Omental fat pad (tissue), 1 donor: ENCODE measurements at regions not wholly inside any gene's neighbourhood (a gene's known extent, or its start where the extent isn't known, plus 50 kb on each side); places are given as distances from the start of the nearest gene placed in this dataset.
"Not testable (repeated sequence)": the region's sequence is repeated elsewhere in the genome, so short reads cannot be mapped to it uniquely, and the experiment has no call there.

ENCODE experiments used
- ATAC-seq: fragments of 150-250 bp; one replicate; pipeline ENCODE4 v1.9.1; 2016; ENCODE audit warnings: mild to moderate bottlenecking, moderate library complexity; ENCODE audit not compliant: low FRiP score
- DNase-seq: peaks from one replicate; pipeline ENCODE4 v3.0.0-alpha.2; 2019; ENCODE audit warnings: low spot score

DNA sequence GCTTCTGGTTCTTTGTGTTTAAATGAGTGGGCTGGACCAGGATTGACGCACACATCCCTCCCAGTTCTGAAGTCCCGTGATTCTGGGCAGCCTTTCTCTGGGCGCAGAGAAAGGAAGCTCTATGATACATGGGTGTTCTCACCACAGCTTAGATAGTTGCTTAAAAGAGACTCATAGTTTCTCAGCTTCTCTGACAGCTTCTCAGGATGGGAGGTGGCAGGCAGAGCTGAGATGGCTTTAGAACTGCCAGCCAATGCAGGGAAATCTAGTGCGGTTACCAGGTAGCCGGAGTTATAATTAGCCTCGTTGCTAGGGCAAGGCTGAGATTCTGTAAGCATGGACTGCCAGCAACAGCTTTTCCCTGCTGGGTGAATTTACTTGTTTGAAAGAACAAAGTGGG lies 111.8 kb upstream of the SEC22B start:
- peak; percentile 52 for ATAC-seq
- not testable (repeated sequence) for DNase-seq

DNA sequence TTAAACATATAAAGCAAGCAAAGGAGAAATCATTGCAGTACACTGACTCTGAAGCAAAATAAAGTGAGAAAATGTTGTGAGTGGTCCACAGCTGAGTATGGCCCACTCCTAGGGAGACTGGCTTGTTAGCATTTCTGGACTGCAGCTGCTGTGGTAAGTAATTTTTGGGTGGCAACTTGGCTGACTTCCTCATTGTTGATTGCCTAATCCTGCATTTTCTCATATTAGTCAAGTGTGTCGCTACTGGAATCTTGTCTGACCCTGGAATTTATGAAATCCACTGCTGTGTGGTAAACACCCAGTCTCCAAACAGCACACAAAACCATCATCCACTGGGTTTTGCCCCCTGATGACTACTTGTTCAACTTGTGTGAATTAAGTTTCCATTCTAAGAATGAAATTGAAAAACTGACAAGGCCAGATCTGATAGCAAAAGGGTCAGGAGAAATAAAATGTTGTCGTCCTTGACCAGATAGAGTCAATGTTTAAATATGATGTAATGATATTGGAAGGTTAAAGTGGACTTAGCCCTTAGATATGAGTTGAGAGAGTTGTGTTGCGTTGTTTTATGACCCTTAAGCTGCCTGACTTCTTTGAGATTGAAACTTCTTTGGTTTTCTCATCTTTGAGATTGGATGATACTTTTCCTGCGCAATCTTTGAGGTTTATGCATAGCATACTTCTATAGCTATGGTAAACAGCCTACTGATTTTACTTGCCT lies 106.6 kb upstream of the SEC22B start:
- ATAC-seq: peak; percentile 94
- not testable (repeated sequence) for DNase-seq

- not testable (repeated sequence) for DNase-seq, ATAC-seq
Measured at GRCh38 chr1:120278259-120278610, 101.9 kb upstream of the SEC22B start.

DNA sequence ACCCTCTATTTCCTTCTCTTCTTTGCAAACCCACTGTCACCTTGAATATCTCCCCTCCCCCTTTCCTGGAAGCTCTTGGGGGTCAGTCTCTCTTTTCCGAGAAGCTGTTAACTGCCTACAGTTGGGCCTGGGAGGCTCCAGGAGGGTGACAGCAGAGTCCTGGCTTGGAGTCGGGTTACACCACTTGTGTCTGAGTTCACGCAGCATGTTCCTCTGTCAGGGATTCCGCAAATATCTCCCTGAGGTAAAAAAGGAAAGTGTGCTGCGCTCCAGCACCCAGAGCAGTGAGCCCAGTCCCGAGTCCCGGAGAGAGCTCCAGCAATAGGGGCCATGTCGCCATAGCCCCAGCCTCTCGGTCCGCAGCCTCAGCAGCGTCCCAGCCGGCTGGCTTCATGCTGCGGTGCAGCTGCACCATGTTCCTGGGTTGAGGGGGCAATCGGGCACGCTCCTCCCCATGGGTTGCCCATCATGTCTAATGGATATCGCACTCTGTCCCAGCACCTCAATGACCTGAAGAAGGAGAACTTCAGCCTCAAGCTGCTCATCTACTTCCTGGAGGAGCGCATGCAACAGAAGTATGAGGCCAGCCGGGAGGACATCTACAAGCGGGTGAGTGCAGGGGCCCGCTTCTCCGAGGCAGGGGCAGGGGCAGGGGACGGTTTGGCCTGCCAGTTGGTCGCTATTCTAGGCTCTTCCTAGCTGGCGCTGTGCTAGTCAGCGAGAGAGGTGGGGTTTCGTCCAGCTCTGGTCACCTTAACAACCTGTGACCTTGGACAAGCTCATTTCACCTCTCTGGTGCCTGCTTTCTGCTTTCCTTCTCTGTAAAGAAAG lies 101.3 kb upstream of the SEC22B start:
- DNase-seq: not testable (repeated sequence)
- ATAC-seq: peak; percentile 45

DNA sequence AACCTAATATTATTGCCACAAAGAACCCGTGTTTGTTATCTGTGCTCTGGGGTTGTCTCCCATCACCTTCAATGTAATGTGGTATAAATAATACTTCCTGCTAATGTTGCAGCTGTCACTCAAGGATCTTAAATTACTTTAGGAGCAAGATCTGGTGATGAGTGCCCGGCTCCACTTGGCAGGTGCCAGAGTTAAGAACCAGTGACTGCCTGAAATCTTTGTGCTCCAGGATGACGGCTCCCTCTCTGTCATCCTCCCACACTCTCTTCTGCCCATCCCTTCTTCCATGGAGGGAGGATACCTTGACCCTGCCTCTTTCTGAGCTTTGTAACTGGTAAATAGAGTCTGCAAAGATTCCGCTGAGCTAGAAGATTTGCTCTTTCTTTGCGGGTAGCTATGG lies 100.4 kb upstream of the SEC22B start:
- not testable (repeated sequence) for DNase-seq, ATAC-seq

DNA sequence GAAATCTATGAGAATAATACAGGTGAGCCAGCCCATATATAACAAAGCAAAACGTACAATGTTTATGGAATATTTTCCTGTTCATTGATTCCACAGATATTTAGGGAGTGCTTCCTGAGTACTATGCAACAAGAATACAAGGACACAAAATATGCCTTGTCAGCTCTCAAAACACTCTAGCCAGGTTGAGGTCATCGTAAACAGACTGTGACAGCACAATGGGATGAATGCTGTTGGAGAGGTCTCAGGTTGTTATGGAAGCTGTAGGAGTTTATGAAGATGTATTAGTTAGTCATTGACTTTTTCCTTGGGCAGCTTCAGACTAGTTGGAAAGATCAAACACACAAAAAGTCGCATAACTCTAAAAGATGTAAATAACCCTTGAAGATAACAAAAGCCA lies 98.1 kb upstream of the SEC22B start:
- not testable (repeated sequence) for ATAC-seq, DNase-seq

DNA sequence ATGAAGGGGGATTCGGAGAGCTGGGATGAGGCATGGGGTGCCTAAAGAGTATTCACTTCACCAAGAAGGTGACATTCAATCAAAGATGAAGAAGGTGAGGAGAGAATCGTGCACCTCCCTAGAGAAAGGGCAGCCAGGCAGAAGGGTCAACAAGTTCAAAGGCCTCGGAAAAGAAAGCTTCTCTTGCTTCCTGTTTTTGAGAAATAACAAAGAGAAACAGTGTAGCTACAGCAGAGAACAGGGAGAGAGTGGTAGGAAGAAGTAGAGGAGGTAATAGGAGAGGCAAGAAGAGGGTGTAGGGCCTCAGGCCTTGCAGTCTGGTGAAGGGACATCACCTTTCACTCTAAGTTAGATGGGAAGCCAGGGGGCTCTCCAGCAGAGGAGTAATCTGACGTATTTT lies 97.0 kb upstream of the SEC22B start:
- not testable (repeated sequence) for DNase-seq, ATAC-seq

- not testable (repeated sequence) for DNase-seq, ATAC-seq
Measured at GRCh38 chr1:120272242-120272641, 95.9 kb upstream of the SEC22B start.

GRCh38 chr1:120271561-120272221 lies 95.4 kb upstream of the SEC22B start:
- not testable (repeated sequence) for DNase-seq, ATAC-seq

DNA sequence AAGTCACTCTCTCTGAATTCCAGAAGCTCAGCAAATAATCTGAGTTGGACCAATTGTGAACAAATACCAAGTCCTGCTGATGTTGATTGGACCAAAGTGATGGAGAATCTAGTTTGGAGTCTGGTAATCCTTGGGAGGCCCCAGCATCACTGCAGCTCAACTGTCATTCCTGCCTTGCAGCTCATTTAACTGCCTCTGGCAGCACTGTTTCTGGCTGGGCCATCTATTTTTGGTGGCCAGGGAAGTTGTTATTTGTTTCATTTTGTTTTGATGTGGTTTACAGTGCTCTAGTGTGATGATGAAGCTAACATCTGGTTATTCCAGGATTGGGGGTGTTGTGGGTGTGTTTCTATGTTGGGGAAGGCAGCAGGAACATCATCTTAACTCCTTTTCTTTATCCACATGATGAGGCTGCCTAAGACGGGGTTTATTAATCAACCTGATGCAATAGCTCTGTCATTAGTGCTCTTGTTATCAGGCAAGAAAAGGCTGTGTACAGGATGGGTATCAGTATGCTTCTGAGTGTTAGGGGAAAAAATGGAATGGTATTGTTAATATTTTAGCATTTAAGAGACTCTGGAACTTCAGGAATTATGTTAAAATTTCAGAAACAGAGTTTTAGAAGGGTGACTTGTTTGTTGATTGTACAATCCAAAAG lies 91.7 kb upstream of the SEC22B start:
- not testable (repeated sequence) for DNase-seq, ATAC-seq

- DNase-seq, ATAC-seq: not testable (repeated sequence)
Measured at GRCh38 chr1:120264564-120264963, 88.2 kb upstream of the SEC22B start.

DNA sequence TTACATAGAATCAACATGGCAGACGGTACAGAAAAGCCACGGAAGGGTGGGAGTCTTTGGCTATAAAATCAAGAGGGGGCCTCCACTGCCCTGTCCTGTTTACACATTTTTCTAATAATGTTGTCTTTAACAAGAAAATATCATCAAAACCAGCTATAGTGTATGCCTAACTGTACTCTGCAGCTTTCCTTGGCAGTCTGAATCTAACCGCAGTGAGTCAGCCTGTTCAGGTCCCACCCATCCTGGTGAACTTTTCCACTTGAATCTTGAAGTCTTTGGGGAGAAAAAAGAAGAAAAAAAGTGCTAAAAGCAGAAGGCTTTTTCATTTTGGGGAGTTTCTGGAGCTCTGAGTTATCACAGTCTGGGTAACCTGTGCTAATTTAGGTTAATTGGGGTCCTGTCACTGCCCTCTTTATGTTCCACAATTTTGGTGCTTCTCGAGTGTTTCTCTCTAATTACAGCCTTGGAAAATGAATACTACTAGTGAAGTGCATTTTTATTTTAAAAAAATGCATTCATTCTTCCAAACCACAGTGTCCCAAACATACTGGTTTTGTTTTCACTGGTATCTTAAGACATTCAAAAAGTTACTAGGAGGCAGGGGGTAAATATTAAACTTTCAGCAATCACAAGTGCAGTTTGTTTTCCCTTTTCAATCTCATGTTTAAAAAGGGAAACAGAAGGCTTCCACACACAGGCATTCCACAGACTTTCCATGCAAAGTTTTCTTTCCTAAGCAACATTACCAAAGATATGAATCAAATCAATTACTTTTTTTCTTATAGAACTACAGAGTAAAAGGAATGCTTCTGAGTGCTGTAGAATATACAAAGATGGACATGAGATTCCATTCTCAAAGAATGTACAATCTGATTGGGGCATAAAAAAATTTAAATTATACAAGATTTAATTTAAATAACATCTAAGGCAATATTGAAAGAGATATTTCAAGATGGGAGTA lies 86.8 kb upstream of the SEC22B start:
- DNase-seq: not testable (repeated sequence)
- peak; percentile 71 for ATAC-seq

GRCh38 chr1:120257778-120258105 lies 81.4 kb upstream of the SEC22B start:
- not testable (repeated sequence) for ATAC-seq, DNase-seq

- not testable (repeated sequence) for DNase-seq, ATAC-seq
Measured at GRCh38 chr1:120257064-120257777, 80.9 kb upstream of the SEC22B start.

DNA sequence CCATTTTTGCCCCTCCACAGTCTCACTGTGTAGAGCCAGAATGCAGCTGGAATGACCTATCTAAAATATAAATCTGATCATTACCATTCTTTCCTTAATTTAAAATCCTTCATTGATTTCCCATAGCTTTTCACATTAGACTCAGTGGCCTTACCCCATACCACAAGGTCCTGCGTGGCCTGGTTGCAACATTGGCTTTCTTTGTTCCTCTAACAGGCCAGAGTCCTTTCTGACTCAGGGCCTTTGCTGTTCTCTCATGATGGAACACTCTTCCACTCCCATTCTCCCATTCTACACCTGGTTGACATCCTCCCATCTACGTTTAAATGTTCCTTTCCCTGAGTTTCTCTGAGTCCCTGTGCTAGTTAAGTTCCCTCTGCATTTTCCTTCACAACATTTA lies 74.4 kb upstream of the SEC22B start:
- ATAC-seq, DNase-seq: not testable (repeated sequence)

- ATAC-seq: not testable (repeated sequence)
Measured at GRCh38 chr1:120248726-120249427, 72.6 kb upstream of the SEC22B start.

DNA sequence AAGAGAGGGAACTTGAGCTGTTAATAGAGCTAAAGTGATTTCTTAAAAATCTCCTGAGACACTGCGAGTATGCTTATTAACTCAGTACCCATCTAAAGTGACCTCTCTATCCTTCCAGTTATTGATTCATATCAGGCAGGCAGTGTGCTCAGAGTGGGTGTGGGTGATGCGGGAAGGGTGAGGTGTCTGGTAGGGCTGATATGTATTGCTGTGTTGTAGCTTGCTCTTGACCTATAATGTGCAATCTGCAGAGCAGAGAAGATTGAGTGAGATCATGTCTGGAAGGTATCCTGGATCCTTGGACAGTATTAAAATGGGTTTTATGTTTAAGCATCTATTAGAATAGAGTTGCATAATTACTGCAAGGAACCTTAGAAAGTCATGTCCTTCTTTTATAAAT lies 71.9 kb upstream of the SEC22B start:
- not testable (repeated sequence) for DNase-seq, ATAC-seq

More at GRCh38 chr1:120248726-120249427, 72.6 kb upstream of the SEC22B start:
- not testable (repeated sequence) for DNase-seq
